GM12892 (cell line): ENCODE measurements at regions not wholly inside any gene's neighbourhood (a gene's known extent, or its start where the extent isn't known, plus 50 kb on each side); places are given as distances from the start of the nearest gene placed in this dataset.

Source experiments
- POLR2A ChIP-seq: IDR thresholded peaks from 2 replicates; pipeline ENCODE4 v1.6.1; 2011; ENCODE audit warnings: low read depth, low read length, control low read depth
- POLR2AphosphoS5 ChIP-seq: IDR thresholded peaks from 2 replicates; pipeline ENCODE4 v1.6.1; 2011; ENCODE audit warnings: low read depth, low read length, control low read depth

DNA sequence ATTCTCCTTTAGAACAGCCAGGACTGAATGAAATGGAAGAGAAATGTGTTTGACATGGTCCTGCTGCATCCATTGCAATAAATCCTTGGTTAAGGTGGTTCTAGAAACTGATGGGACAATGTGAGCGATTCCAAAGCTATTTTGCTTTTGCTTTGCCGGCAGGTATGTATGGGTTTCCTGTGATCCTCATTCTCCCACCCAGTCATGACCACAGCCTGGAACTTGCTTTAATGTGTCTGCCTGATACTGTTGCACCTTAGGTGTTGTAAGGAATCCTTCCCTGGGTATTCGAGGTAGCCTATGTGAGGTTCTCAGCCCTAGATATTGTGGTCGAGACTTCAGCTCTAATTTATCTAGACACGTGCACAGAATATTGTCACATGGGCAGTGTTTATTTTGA lies 86.1 kb downstream of the ZNF518B start:
- no peak for TF ChIP-seq POLR2A
- TF ChIP-seq POLR2AphosphoS5: no peak
